ENCODE measurements at regions not wholly inside any gene's neighbourhood (a gene's known extent, or its start where the extent isn't known, plus 50 kb on each side); places are given as distances from the start of the nearest gene placed in this dataset.

DNA sequence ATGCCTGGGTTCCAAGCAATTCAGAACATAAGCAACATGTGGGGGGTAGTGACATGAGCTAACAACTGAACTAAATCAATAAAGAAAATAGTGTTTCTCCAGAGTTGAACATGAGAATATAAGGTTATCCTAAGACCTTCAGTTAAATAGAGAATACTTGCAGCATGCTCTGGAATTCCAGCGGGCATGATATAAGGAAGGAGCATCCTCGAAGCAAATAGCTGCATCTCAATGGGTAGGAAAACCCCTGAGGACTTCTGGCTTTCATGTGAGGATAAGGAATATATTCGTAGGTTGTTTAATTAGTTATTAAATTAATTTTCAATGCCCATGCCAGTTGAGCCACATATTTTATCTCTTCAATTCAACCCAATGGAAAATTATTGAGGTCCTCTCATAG, 631.2 kb upstream of the EPHA7 start:
- no peak for TF ChIP-seq CTCF (IDR thresholded peaks at IDR 0.05; ENCODE audit: unreplicated experiment)
- H3K27ac Mint-ChIP-seq = no peak overlapping the region
- peaks cover 33% of the 10 kb centered on the region for H3K4me1 Mint-ChIP-seq (ENCODE audit: low read depth)
- no peaks in the 10 kb centered on the region for H3K36me3 Mint-ChIP-seq (ENCODE audit: insufficient read depth)
- no peak overlapping the region for H3K4me3 Mint-ChIP-seq (ENCODE audit: low read depth)
- no peak for DNase-seq (ENCODE audit: low spot score, unreplicated experiment)
- H3K9me3 Mint-ChIP-seq (ENCODE audit: low read depth) = no peaks in the 10 kb centered on the region
- no peaks in the 10 kb centered on the region for H3K27me3 Mint-ChIP-seq

DNA sequence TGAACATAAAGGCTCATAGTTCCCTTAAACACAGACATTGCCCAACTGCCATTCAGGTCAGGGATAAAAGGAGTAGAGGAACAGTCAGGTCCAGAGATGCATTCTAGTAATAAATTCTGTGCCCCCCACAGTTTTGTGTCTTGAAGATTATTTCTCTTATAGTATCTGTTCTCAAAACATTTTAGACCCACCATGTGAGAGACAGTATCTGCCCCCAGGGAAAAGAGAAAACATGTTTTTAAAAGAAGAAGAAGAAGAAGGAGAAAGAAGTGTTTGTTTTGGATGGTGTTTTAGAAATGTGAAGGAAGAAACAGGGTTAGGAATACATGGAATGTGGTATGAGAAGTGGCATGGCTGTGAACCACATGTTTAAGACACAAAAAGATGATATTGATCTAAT, 629.6 kb upstream of the EPHA7 start:
- Mint-ChIP-seq H3K27me3 (no peaks in the 10 kb centered on the region), H3K36me3 (ENCODE audit: insufficient read depth) (no peaks in the 10 kb centered on the region), H3K4me1 (ENCODE audit: low read depth) (peaks cover 34% of the 10 kb centered on the region), H3K27ac (no peak overlapping the region), H3K4me3 (ENCODE audit: low read depth) (no peak overlapping the region), H3K9me3 (ENCODE audit: low read depth) (no peaks in the 10 kb centered on the region)
- TF ChIP-seq CTCF (IDR thresholded peaks at IDR 0.05; ENCODE audit: unreplicated experiment) = no peak
- DNase-seq (ENCODE audit: low spot score, unreplicated experiment) = no peak

DNA sequence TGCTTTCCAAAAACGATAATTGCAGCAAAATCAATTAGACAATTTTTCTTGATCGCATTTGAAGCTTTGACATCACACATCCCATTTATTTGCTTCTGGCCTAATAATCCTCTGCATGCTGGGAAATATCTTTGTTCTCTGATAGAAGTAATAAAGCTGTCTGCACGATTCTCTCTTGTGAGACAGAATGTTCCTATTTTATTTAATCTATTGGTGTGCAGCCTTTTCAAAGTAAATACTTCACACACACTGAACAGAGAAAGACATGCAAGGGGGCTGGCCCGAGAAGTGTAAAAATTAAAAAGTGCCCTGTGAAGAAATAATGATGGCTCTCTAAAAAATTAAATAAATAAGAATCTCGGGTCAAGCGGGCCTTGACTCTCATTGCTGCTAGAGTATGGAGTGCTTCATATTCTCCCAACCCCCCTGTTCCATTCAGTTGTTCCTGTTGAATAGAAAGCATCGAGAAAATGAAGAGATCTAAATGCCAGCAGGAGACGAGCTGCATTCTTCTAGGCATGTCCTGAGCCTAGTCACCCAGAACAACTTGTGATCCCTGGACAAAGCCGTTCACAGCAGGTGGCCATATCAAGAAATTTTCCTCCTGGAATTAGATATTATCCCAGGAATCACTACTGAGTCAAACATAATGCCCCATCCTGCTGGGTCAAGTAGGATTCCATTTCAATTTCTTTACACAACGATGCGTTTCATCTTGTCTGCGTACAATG, 625.9 kb upstream of the EPHA7 start:
- Mint-ChIP-seq H3K4me1 (ENCODE audit: low read depth) (peaks cover 19% of the 10 kb centered on the region), H3K36me3 (ENCODE audit: insufficient read depth) (no peaks in the 10 kb centered on the region), H3K27ac (no peak overlapping the region), H3K9me3 (ENCODE audit: low read depth) (peaks cover 5% of the 10 kb centered on the region), H3K4me3 (ENCODE audit: low read depth) (no peak overlapping the region), H3K27me3 (no peaks in the 10 kb centered on the region)
- DNase-seq (ENCODE audit: low spot score, unreplicated experiment) = no peak
- no peak for TF ChIP-seq CTCF (IDR thresholded peaks at IDR 0.05; ENCODE audit: unreplicated experiment)

- Mint-ChIP-seq H3K27ac (no peak overlapping the region), H3K9me3 (ENCODE audit: low read depth) (peaks cover 14% of the 10 kb centered on the region), H3K36me3 (ENCODE audit: insufficient read depth) (no peaks in the 10 kb centered on the region), H3K27me3 (no peaks in the 10 kb centered on the region), H3K4me1 (ENCODE audit: low read depth) (peaks cover 16% of the 10 kb centered on the region), H3K4me3 (ENCODE audit: low read depth) (no peak overlapping the region)
- DNase-seq (ENCODE audit: low spot score, unreplicated experiment) = no peak
- no peak for TF ChIP-seq CTCF (IDR thresholded peaks at IDR 0.05; ENCODE audit: unreplicated experiment)
Measured at GRCh38 chr6:94041945-94042709, 622.8 kb upstream of the EPHA7 start.

DNA sequence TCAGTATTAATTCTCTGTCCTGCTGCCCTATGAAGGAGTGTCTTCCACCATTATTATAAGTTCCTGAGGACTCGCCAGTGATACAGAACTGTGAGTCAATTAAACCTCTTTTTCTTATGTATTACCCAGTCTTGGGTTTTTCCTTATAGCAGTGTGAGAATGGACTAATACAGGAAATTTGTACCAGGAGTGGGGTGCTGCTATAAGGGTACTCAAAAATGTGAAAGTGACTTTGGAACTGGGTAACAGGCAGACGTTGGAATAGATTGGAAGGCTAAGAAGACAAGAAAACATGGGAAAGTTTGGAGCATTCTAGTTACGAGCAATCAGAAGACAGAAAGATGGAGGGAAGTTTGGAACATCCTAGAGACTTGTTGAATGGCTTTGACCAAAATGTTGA, 616.7 kb upstream of the EPHA7 start:
- Mint-ChIP-seq H3K4me3 (ENCODE audit: low read depth) (no peak overlapping the region), H3K36me3 (ENCODE audit: insufficient read depth) (peaks cover 5% of the 10 kb centered on the region), H3K9me3 (ENCODE audit: low read depth) (peaks cover 26% of the 10 kb centered on the region), H3K4me1 (ENCODE audit: low read depth) (no peaks in the 10 kb centered on the region), H3K27ac (no peak overlapping the region), H3K27me3 (no peaks in the 10 kb centered on the region)
- DNase-seq (ENCODE audit: low spot score, unreplicated experiment) = no peak
- no peak for TF ChIP-seq CTCF (IDR thresholded peaks at IDR 0.05; ENCODE audit: unreplicated experiment)

All from progenitor cell of endocrine pancreas (in vitro differentiated cells).